GM21526 (cell line): ENCODE measurements at regions not wholly inside any gene's neighbourhood (a gene's known extent, or its start where the extent isn't known, plus 50 kb on each side); places are given as distances from the start of the nearest gene placed in this dataset.

Source experiments
- ATAC-seq: cut with Tn5 transposase; IDR thresholded peaks from one replicate; pipeline ENCODE4 v1.9.1; 2021; ENCODE audit warnings: moderate library complexity; ENCODE audit not compliant: unreplicated experiment, low FRiP score

DNA sequence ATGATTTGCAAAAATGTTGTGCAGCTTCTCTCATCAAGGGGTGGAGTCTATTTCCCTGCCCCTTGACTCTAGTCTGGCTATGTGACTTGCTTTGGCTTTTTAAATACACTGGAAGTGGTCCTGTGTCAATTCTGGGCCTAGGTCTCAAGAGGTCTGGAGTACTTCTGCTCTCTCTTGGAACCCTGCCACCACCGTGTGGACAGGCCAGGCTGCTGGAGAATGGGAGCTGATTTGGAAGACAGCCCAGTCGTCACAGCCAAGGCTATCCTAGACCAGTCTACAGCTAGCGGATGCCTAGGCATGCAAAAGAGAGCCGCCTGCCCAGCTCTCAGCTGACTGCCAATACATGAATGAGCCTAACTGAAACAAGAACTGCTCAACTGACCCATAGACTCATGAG is 56.7 kb upstream of the CLINT1 start:
- no peak for ATAC-seq

DNA sequence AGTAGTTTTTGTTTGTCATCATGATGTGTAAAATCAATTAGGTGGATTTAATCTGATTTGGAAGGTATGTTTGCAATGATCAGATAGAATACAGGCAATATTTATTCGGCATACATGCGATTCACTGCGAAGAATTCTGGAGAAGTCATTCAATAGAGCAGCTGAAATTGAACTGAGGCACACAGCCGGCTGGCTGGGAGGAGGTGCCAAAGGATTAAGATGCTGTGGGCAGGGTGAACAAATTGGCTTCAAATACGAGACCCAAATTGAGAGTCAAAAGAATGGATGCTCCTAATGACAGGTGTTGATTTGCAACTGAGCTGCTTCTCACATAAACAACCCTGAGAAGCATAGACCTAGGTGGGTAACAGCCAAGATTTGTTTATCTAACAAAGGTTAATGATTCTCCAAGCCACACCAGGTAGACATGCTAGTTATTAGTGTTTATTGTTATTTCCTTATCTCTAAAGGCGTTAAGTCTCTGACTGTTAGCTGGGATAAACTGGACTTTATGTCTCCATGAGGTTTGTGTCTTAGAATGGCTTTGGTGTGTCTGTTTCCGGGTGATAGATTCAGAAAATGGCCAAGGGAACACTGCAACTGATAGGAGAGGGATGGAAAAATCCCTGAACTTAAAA is 55.3 kb upstream of the CLINT1 start:
- ATAC-seq, result no peak

DNA sequence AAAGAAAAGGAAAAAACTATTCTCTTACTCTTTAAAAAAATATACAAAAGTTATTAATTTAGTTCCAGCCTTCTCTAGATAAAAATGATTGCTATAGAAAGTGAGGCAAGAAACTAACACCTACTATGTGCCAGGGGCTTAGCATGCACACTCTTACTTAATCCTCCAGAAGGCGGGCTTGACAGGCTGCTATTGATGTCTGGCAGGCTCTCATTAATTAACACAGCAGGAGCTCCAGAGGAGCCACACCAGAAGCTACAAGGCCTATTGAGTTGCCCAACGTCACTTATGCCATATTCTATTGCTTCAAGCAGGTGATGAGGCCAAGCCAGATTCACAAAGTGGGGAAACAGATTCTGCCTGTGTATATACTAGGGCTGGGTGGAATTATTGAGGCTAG is 54.6 kb upstream of the CLINT1 start:
- ATAC-seq, result no peak

DNA sequence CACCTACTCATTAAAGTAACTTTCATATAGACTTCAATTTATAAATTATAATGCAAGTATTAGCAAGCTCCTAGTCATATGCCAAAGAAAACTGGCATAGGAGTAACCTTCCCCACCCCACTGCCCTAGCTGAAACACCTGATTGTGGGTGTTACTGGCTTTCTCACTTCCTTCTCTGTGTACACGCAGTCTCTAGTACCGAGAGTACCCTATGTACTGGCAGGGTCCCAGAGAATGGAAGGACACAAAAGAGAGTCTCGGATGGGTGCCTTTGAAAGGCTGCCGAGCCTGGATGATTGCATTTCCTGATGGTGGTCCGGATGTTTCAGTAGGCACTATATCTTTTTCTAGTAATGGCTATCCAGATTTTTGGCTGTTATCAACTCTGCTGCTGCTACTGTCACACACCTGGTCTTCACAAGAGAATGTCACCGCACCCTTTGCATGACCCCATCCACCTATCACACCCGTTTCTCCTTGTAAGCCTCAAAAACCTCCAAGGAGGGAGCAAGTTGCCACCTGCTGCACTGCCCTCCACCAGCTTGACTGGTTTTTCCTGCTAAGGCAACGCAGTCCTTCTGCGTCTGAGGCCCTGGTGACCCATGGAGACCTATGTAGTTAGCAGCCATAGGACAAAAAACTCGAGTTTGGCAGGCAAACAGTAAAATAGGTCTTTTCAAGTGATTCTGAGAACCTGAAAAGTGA is 53.8 kb upstream of the CLINT1 start:
- ATAC-seq, result peak; percentile 91

DNA sequence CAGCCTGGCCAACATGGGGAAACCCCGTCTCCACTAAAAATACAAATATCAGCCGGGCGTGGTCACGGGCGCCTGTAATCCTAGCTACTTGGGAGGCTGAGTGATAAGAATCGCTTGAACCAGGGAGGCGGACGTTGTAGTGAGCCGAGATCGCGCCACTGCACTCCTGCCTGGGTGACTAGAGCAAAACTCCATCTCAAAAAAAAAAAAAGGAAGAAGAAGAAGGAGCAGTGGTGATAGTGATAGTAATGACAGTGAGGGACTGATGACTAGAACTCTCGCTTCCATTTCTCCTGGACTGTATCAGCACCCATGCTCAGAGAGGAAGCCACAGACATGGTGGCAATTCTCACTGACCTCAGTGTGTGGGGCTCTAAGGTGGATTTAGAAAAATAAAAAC is 52.6 kb upstream of the CLINT1 start:
- no peak for ATAC-seq
